K562 (cell line): ENCODE measurements at regions not wholly inside any gene's neighbourhood (a gene's known extent, or its start where the extent isn't known, plus 50 kb on each side); places are given as distances from the start of the nearest gene placed in this dataset.

Experiments
- ATAC-seq: fragments of 200-7000 bp; cut with Tn5 transposase; 3 replicates; pipeline ENCODE4 v1.9.1; 2020; ENCODE audit warnings: moderate library complexity
- BruUV-seq: library from RNA; stranded (reverse); fragments of 400-500 nt; replicated peaks from 2 replicates; lab custom pipeline; 2021; lab: Mats Ljungman, UMichigan
- CTCF ChIA-PET: fragments of 300-600 bp; formaldehyde crosslinking; extraction: SDS; loops from one replicate; lab custom pipeline; 2021; ENCODE audit warnings: low intra/inter-chr PET ratio; lab: Yijun Ruan, JAX
- POLR2A ChIA-PET: fragments of 300-600, 350-650 bp; sonication (Branson Sonifier 250); formaldehyde crosslinking; extraction: SDS; loops from one replicate; lab custom pipeline; 2021; ENCODE audit warnings: antibody characterized with exemption, inconsistent platforms; lab: Yijun Ruan, JAX
- DNase-seq, 4 experiments: peaks; one replicate each; pipeline versions ENCODE4 v3.0.0 to v3.0.0-alpha.2; 2011 to 2018; ENCODE audit warnings: low spot score in 3 of 4, mixed read lengths in 3 of 4; ENCODE audit errors: extremely low read depth in 1 of 4
- FAIRE-seq: peaks from 2 replicates; lab custom pipeline; 2011; peaks lifted over from hg19 to GRCh38; lab: Jason Lieb, UNC
- H2AFZ ChIP-seq: 2 replicates; pipeline ENCODE4 v1.6.0; 2011; ENCODE audit warnings: low read depth, low read length, control low read depth, inconsistent platforms
- H3K27ac ChIP-seq: fragments of 200-600 bp; 3 replicates; pipeline ENCODE4 v1.8.0; 2011; ENCODE audit warnings: low read depth, mild to moderate bottlenecking, control low read depth, inconsistent platforms, low read length, moderate library complexity, mixed read lengths; ENCODE audit errors: extremely low read depth
- H3K27me3 ChIP-seq, 2 experiments: fragments of 300-600 bp in 1 of 2; 2 replicates in 1 of 2; 3 replicates in 1 of 2; pipeline versions ENCODE4 v1.6.0 to v1.8.0; 2011; ENCODE audit warnings: inconsistent platforms in 2 of 2, low read length in 2 of 2, mild to moderate bottlenecking in 1 of 2, mixed read lengths in 1 of 2, moderate library complexity in 1 of 2; ENCODE audit not compliant: control insufficient read depth in 2 of 2, insufficient read depth in 2 of 2
- H3K36me3 ChIP-seq: fragments of 300-600 bp; 3 replicates; pipeline ENCODE4 v1.8.0; 2011; ENCODE audit warnings: mild to moderate bottlenecking, low read length, inconsistent platforms; ENCODE audit not compliant: control insufficient read depth, insufficient read depth
- H3K4me1 ChIP-seq, 2 experiments: fragments of 200-600 bp in 1 of 2; replicated peaks in 1 of 2; 2 replicates in 1 of 2; 3 replicates in 1 of 2; pipeline versions ENCODE4 v1.5.1 to v1.8.0; 2011; ENCODE audit warnings: inconsistent platforms in 2 of 2, low read length in 2 of 2, mild to moderate bottlenecking in 1 of 2, mixed read lengths in 1 of 2, moderate library complexity in 1 of 2; ENCODE audit not compliant: control insufficient read depth in 2 of 2, insufficient read depth in 2 of 2
- H3K4me2 ChIP-seq: 2 replicates; pipeline ENCODE4 v1.6.1; 2011; ENCODE audit warnings: low read length, control low read depth, inconsistent platforms, mixed read lengths; ENCODE audit not compliant: insufficient read depth
- H3K4me3 ChIP-seq: fragments of 200-600 bp; sonication (generic), shearing (Covaris generic); 2 replicates; pipeline ENCODE4 v1.5.1; 2016; ENCODE audit warnings: control low read depth, inconsistent platforms
- H3K79me2 ChIP-seq: fragments of 200-600 bp; 3 replicates; pipeline ENCODE4 v1.8.0; 2011; ENCODE audit warnings: low read length, inconsistent platforms; ENCODE audit not compliant: control insufficient read depth, insufficient read depth
- H3K9ac ChIP-seq, 2 experiments: 2 replicates each; pipeline versions ENCODE4 v1.6.0 to v1.6.1; 2011; ENCODE audit warnings: low read depth in 2 of 2, low read length in 2 of 2, control low read depth in 1 of 2, inconsistent platforms in 1 of 2, mild to moderate bottlenecking in 1 of 2, mixed read lengths in 1 of 2; ENCODE audit not compliant: insufficient read depth in 1 of 2
- H3K9me1 ChIP-seq: one replicate; pipeline ENCODE4 v1.6.0; 2011; ENCODE audit warnings: inconsistent platforms, mild to moderate bottlenecking, low read length, moderate library complexity; ENCODE audit not compliant: control insufficient read depth, insufficient read depth
- H3K9me3 ChIP-seq: replicated peaks from 2 replicates; pipeline ENCODE4 v1.5.1; 2011; ENCODE audit warnings: low read depth, low read length, inconsistent platforms; ENCODE audit not compliant: control insufficient read depth, insufficient read depth
- H4K20me1 ChIP-seq: replicated peaks from 2 replicates; pipeline ENCODE4 v1.6.1; 2011; ENCODE audit warnings: low read length, inconsistent platforms, mixed read lengths; ENCODE audit not compliant: control insufficient read depth, insufficient read depth
- BDP1 ChIP-seq: IDR thresholded peaks from 3 replicates; pipeline ENCODE4 v1.6.1; 2011; ENCODE audit not compliant: insufficient read length, insufficient read depth
- E2F1 ChIP-seq: sonication (generic); formaldehyde crosslinking; IDR thresholded peaks from 2 replicates; pipeline ENCODE4 v1.8.1; 2023; ENCODE audit warnings: mild to moderate bottlenecking, missing genetic modification reagents, moderate library complexity
- ELF4 ChIP-seq: fragments of 450-650 bp; formaldehyde crosslinking; IDR thresholded peaks from 2 replicates; pipeline ENCODE4 v1.4.0; 2022; ENCODE audit warnings: missing genetic modification characterization
- MTA1 ChIP-seq: fragments of 450-650 bp; IDR thresholded peaks from 2 replicates; pipeline ENCODE4 v1.6.1; 2017; ENCODE audit warnings: borderline replicate concordance
- USF2 ChIP-seq: sonication (generic); formaldehyde crosslinking; IDR thresholded peaks from 2 replicates; pipeline ENCODE4 v1.5.0; 2020; ENCODE audit warnings: missing genetic modification reagents
- WGBS: fragments of 100-300 bp; shearing (Covaris generic); methylation state at CpG from one replicate; pipeline ENCODE4 v1.1.6; 2016; ENCODE audit warnings: low coverage, mixed read lengths; ENCODE audit not compliant: insufficient coverage; ENCODE audit errors: missing lambda C conversion rate; 5-methylcytosine and 5-hydroxymethylcytosine counted together
- in situ Hi-C: fragments of 300-500 bp; cut with MboI; formaldehyde crosslinking; loops from 4 replicates; pipeline ENCODE4 v1.15.0; 2018; ENCODE audit warnings: inconsistent platforms, mixed read lengths
- intact Hi-C: fragments of 100-400 bp; cut with micrococcal nuclease; formaldehyde crosslinking; loops from 2 replicates; pipeline ENCODE4 v1.14.2; 2022

- BruUV-seq: no TSS peak
- in situ Hi-C loops: no loop called here
- no peaks in the 10 kb centered on the region for H3K9me1 ChIP-seq
Measured at GRCh38 chr5:112086740-112087139, 329.7 kb upstream of the NREP start.

More at GRCh38 chr5:112086740-112087139, 329.7 kb upstream of the NREP start:
- Histone ChIP-seq H2AFZ (no peak overlapping the region), H3K27ac (no peak overlapping the region), H3K4me2 (no peak overlapping the region), H3K27me3 (no peaks in the 10 kb centered on the region), H3K79me2 (no peaks in the 10 kb centered on the region), H3K9me3 (no peaks in the 10 kb centered on the region), H3K9ac (no peak overlapping the region), H3K4me1 (no peaks in the 10 kb centered on the region), H3K36me3 (no peaks in the 10 kb centered on the region), H3K4me3 (no peak overlapping the region), H4K20me1 (no peaks in the 10 kb centered on the region)
- DNase-seq: no peak
- ATAC-seq: no peak
- no peak for TF ChIP-seq ELF4 (CRISPR knock-in tag)
- no peak for TF ChIP-seq E2F1 (CRISPR knock-in tag)
- TF ChIP-seq MTA1: no peak
- no peak for TF ChIP-seq USF2 (CRISPR knock-in tag)
- TF ChIP-seq BDP1: no peak
- 0% methylated on average over 1 of the region's 1 CpG for WGBS
- FAIRE-seq: no peak
- intact Hi-C loops: no loop called here
- POLR2A ChIA-PET: no interaction called here
- CTCF ChIA-PET: no interaction called here
